Kidney epithelial cell (primary cell): ENCODE measurements at regions not wholly inside any gene's neighbourhood (a gene's known extent, or its start where the extent isn't known, plus 50 kb on each side); places are given as distances from the start of the nearest gene placed in this dataset.

Experiments used
- DNase-seq: peaks from one replicate; pipeline ENCODE4 v3.0.0-alpha.2; 2010; ENCODE audit warnings: low read depth
- H3K27me3 ChIP-seq: 2 replicates; pipeline ENCODE4 v1.6.0; 2011; ENCODE audit warnings: low read length; ENCODE audit not compliant: control insufficient read depth, insufficient read depth
- H3K36me3 ChIP-seq: 2 replicates; pipeline ENCODE4 v1.5.1; 2011; ENCODE audit warnings: low read length; ENCODE audit not compliant: control insufficient read depth, insufficient read depth
- H3K4me3 ChIP-seq: 2 replicates; pipeline ENCODE4 v1.5.1; 2011; ENCODE audit warnings: low read depth, mild to moderate bottlenecking, control low read depth, low read length
- CTCF ChIP-seq: IDR thresholded peaks from 2 replicates; pipeline ENCODE4 v1.5.1; 2011; ENCODE audit warnings: mild to moderate bottlenecking, moderate library complexity, low read length, control low read depth, inconsistent platforms; ENCODE audit not compliant: insufficient read depth, poor library complexity, severe bottlenecking

GRCh38 chr16:51708861-51709260 lies 557.8 kb upstream of the SALL1 start:
- Histone ChIP-seq H3K27me3 (no peaks in the 10 kb centered on the region), H3K36me3 (no peaks in the 10 kb centered on the region), H3K4me3 (no peak overlapping the region)
- no peak for TF ChIP-seq CTCF
- DNase-seq = no peak

GRCh38 chr16:51707666-51708065 lies 556.6 kb upstream of the SALL1 start:
- Histone ChIP-seq H3K4me3 (no peak overlapping the region), H3K36me3 (no peaks in the 10 kb centered on the region), H3K27me3 (no peaks in the 10 kb centered on the region)
- no peak for DNase-seq
- no peak for TF ChIP-seq CTCF

GRCh38 chr16:51705142-51705541 lies 554.1 kb upstream of the SALL1 start:
- no peak for DNase-seq
- no peak overlapping the region for H3K4me3 ChIP-seq
- no peaks in the 10 kb centered on the region for H3K27me3 ChIP-seq
- H3K36me3 ChIP-seq = no peaks in the 10 kb centered on the region
- TF ChIP-seq CTCF = no peak

GRCh38 chr16:51701025-51701424 lies 550.0 kb upstream of the SALL1 start:
- H3K36me3 ChIP-seq = no peaks in the 10 kb centered on the region
- no peaks in the 10 kb centered on the region for H3K27me3 ChIP-seq
- no peak for DNase-seq

GRCh38 chr16:51699686-51700396 lies 548.8 kb upstream of the SALL1 start:
- no peak for TF ChIP-seq CTCF
- Histone ChIP-seq H3K27me3 (no peaks in the 10 kb centered on the region), H3K36me3 (no peaks in the 10 kb centered on the region), H3K4me3 (no peak overlapping the region)
- no peak for DNase-seq

More at GRCh38 chr16:51701025-51701424, 550.0 kb upstream of the SALL1 start:
- no peak overlapping the region for H3K4me3 ChIP-seq
- no peak for TF ChIP-seq CTCF

- TF ChIP-seq CTCF = no peak
- DNase-seq = no peak
- Histone ChIP-seq H3K4me3 (no peak overlapping the region), H3K36me3 (no peaks in the 10 kb centered on the region), H3K27me3 (no peaks in the 10 kb centered on the region)
Measured at GRCh38 chr16:51698647-51699046, 547.6 kb upstream of the SALL1 start.
